Effector memory CD4-positive, alpha-beta T cell (primary cell): ENCODE measurements at regions not wholly inside any gene's neighbourhood (a gene's known extent, or its start where the extent isn't known, plus 50 kb on each side); places are given as distances from the start of the nearest gene placed in this dataset.
"Not testable (repeated sequence)": the region's sequence is repeated elsewhere in the genome, so short reads cannot be mapped to it uniquely, and the experiment has no call there.

Source experiments
- DNase-seq, 3 donors: peaks; one replicate each; pipeline ENCODE4 v3.0.0-alpha.2; 2020
- H3K27ac ChIP-seq: 2 replicates; pipeline ENCODE4 v1.7.0; 2013; ENCODE audit warnings: mild to moderate bottlenecking, low read length, moderate library complexity; ENCODE audit not compliant: insufficient read depth, poor library complexity, severe bottlenecking
- H3K27me3 ChIP-seq: replicated peaks from 2 replicates; pipeline ENCODE4 v1.7.0; 2013; ENCODE audit warnings: mild to moderate bottlenecking, low read length; ENCODE audit not compliant: insufficient read depth, control insufficient read depth, poor library complexity, severe bottlenecking
- H3K36me3 ChIP-seq: 2 replicates; pipeline ENCODE4 v1.7.0; 2013; ENCODE audit warnings: mild to moderate bottlenecking, low read length, moderate library complexity; ENCODE audit not compliant: control insufficient read depth, insufficient read depth
- H3K4me1 ChIP-seq: 2 replicates; pipeline ENCODE4 v1.7.0; 2013; ENCODE audit warnings: low read length, mild to moderate bottlenecking; ENCODE audit not compliant: control insufficient read depth, insufficient read depth, poor library complexity, severe bottlenecking
- H3K4me3 ChIP-seq: 2 replicates; pipeline ENCODE4 v1.7.0; 2013; ENCODE audit warnings: low read length, low read depth, mild to moderate bottlenecking; ENCODE audit not compliant: insufficient read depth, poor library complexity, severe bottlenecking
- H3K9me3 ChIP-seq: 2 replicates; pipeline ENCODE4 v1.7.0; 2013; ENCODE audit warnings: mild to moderate bottlenecking, low read length, moderate library complexity; ENCODE audit not compliant: control insufficient read depth

DNA sequence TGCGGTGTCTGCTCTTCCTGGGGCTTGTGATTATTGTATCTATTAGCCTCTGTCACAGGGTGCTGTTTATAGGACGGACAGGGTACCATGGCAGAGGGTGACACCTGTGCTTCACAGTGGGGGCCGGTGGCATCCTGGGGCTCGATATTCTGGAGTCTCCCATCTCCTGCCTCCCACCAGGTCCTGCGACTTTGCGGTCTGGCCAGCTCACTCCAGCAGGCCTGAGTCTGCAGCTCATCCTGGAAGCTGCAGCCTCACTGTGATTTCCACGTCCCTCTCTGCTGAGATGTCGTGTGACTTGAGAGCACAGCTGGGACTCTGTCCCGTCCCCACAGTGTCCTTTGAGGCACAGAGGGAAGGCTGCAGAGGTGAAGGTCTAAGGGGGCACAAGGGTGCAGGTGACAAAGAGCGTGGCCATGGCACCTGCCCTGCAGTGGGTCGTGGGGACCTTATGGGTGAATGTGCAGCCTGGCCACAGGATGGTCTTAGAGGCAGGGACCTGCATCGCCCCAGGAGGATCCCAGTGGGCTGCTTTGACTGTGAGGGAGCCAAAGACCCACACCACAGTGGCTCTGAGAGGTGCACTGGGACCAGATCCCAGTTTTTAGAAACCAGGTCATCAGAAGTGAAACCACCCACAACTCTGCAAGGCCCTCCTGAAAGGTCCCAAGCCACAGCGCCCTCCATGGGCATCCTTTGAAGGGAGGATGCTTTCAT, 172.8 kb downstream of the KLF13 start:
- no peaks in the 10 kb centered on the region for H3K4me1 ChIP-seq
- no peak overlapping the region for H3K27ac ChIP-seq
- no peak overlapping the region for H3K4me3 ChIP-seq
- no peak for DNase-seq
- H3K27me3 ChIP-seq = no peaks in the 10 kb centered on the region
- H3K9me3 ChIP-seq = no peaks in the 10 kb centered on the region
- no peaks in the 10 kb centered on the region for H3K36me3 ChIP-seq

DNA sequence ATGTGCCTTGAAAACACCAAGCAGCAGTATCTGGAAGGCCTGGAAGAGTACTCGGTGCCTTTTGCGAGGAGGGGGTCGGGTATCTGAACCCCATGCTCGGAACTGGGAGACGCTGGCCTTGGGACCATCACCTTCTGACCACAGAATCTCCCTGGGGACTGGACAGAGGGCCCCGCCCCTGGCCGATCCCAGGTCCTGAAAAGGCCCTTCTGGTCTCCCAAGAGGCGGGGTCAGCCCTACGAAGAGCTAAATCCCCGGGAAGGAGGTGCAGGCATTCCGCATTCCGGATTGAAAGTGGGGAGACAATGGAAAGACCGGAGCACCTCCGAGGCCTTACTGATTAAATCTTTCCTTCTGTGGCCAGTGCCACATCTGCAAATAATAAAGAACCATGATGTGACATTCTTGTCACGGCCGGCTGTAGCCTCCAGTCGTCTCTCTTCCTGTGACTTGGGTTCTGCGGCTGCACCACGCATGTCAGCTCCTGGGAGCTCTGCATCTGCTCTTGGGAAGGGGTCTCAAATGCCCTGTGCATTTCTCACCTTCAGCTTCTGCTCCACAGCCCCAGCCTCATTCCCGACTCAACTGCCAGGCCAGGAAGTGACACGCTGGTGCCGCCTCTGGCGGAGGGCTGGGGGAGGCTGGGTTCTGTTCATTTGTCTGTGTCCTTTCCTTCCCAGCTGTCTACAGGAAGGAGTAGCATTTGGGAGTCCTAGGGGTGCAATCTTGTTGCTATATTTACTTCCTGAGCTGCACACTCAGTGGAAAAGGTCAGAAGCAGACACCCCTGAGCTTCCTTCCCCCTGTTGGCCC, 173.5 kb downstream of the KLF13 start:
- Histone ChIP-seq H3K4me1 (no peaks in the 10 kb centered on the region), H3K27me3 (no peaks in the 10 kb centered on the region), H3K36me3 (no peaks in the 10 kb centered on the region), H3K4me3 (no peak overlapping the region), H3K9me3 (no peaks in the 10 kb centered on the region), H3K27ac (no peak overlapping the region)
- no peak for DNase-seq

DNA sequence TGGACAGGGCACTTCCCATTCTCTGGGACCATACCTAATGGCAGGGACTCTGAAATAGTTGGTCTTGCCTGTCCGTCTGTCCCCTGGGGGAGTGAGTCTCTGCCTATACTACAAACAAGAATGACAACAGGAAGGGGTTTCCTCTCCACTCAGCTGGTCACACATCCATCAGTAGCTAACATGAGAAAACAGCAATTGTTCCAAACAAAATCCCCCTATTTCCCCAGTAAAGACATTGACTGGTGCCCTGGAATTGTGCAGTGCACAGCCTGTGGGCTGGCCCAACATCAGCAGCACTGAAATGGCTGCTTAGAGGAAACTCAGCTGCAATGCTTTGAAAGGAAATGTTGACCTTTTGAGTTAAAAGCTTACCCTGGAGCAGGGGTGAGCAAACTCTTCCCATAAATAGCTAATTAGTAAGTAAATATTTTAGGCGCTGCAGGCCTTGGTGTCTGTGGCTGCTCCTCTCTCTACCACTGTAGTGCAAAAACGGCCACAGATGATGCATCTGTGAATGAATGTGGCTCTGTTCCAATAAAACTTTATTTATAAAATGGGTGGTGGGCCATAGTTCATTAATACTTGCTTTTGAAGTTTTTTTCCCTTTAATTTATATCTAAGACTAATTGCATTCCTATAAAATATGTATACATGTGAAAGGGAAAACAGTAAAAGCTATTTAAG, 174.3 kb downstream of the KLF13 start:
- DNase-seq = no peak
- H3K4me1 ChIP-seq = no peaks in the 10 kb centered on the region
- H3K9me3 ChIP-seq = no peaks in the 10 kb centered on the region
- H3K27me3 ChIP-seq = no peaks in the 10 kb centered on the region
- no peak overlapping the region for H3K4me3 ChIP-seq
- H3K27ac ChIP-seq = no peak overlapping the region
- no peaks in the 10 kb centered on the region for H3K36me3 ChIP-seq

DNA sequence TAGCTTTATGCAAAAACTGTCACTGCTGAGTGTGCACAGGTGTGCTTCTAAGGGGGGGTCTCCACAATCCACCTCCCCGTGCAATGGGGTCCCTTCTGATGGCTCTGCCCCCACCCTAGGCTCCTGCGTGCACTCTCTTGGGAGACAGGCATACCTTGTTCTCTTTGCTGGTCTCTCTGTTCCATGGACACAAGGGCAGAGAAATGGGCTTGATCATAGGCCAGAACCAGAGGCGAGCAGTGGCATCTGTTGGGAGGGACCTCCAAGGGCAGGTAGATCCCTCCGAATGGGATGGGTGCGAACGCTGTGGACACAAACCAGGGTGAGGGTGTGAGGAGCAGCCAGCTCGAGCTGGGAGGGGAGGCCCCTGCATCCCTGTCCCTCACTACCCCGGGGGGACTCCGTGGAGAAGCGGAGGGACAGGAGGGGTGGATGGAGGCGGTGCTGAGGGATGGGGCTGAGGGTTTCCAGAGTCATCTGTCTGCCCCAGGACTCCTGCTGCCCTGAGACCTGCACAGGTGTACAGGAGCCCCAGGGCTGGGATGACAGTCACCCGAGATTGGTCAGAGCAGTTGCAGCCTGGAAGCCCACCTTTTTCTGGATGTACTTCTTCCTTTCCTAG, 175.0 kb downstream of the KLF13 start:
- no peaks in the 10 kb centered on the region for H3K27me3 ChIP-seq
- no peak overlapping the region for H3K4me3 ChIP-seq
- H3K36me3 ChIP-seq = no peaks in the 10 kb centered on the region
- no peak overlapping the region for H3K27ac ChIP-seq
- no peaks in the 10 kb centered on the region for H3K4me1 ChIP-seq
- no peaks in the 10 kb centered on the region for H3K9me3 ChIP-seq
- no peak for DNase-seq

DNA sequence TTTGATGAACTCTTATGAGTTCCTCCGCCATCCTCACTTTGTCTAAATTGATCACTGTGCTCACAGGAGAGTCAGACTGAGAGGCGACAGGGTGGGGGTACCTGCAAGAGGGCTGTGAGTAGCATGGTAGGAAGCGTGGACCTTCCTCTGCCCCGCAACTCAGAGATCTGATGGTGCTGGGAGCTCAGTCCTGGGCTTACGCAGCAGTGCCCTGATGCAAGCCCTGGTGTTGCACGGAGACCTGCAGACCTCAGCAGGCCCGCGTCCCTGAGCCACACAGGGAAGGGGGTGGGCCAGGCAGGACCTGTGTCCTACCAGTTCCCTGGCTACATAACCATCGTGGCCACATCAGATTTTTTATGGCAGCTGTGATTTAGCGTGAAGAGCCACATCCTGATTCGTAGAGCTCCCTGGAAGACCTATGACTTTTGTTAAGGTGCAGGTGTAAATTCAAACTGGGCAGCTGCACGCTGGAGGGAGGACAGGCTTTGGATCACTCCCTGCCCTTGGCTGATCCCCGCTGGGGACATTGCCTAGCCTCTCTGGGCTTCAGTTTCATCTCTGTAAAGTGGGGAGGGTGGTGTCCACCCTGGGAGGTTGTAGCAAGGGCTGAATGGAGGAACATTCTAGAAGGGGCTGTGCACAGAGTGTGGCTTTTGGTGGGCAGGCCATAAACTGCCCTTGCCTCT, 176.1 kb downstream of the KLF13 start:
- Histone ChIP-seq H3K36me3 (no peaks in the 10 kb centered on the region), H3K9me3 (no peaks in the 10 kb centered on the region), H3K27ac (no peak overlapping the region), H3K4me3 (no peak overlapping the region), H3K4me1 (no peaks in the 10 kb centered on the region), H3K27me3 (no peaks in the 10 kb centered on the region)
- no peak for DNase-seq

DNA sequence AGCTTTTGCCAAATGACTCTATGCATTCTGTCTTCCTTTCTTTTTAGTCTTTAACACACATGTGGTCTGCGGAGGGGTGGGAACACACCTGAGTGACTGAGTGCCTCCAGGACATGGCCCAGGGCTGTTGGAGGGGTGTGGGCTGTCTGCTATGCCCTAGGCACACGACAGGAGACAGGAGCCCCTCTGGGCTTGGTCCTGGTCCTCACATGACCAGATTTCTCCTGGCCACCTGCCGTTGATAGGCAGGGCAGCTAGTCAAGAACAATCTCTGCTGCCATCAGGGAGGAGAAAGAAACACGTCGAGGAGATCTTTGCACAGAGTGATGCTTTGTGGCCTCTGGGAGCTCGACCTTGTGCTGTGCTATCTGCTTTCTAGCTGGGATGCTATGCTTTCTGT, 176.6 kb downstream of the KLF13 start:
- Histone ChIP-seq H3K9me3 (no peaks in the 10 kb centered on the region), H3K4me3 (no peak overlapping the region), H3K27ac (no peak overlapping the region), H3K27me3 (no peaks in the 10 kb centered on the region), H3K4me1 (no peaks in the 10 kb centered on the region), H3K36me3 (no peaks in the 10 kb centered on the region)
- DNase-seq = no peak

DNA sequence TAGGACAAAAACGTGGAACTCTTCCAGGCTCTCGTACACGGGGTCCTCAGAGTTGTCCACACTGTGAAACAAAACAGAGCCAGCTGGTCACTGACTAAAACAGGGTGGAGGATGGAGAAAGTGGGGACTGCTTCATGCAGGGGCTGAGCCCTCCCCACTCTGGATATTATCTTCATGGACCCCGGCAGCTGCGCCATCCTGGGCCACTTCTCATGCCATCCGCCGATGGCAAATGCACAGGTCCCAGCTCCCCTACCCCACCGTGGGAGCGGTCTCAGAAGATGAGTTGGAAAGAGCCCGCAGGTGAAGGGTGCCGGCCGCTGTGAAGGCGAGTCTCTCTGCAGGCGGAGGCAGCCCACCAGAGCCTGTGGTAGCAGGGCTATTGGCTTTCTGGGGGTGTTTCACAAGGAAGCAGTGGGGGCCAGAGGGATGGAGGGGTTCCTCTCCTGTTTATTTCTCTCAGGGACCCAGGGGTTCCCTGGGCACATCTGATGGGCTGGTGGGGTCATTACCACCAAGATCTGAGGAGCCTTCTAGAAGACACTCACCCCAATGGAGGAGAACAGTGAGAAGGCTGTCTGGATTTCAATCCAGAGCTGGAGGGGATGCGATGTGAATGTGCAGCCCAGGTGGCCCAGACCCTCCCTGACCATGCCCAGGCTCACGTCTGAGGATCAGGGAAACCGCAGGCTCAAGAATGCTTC, 177.3 kb downstream of the KLF13 start:
- no peaks in the 10 kb centered on the region for H3K36me3 ChIP-seq
- no peaks in the 10 kb centered on the region for H3K4me1 ChIP-seq
- no peaks in the 10 kb centered on the region for H3K9me3 ChIP-seq
- H3K27me3 ChIP-seq = no peaks in the 10 kb centered on the region
- H3K4me3 ChIP-seq = no peak overlapping the region
- no peak overlapping the region for H3K27ac ChIP-seq
- DNase-seq = no peak

DNA sequence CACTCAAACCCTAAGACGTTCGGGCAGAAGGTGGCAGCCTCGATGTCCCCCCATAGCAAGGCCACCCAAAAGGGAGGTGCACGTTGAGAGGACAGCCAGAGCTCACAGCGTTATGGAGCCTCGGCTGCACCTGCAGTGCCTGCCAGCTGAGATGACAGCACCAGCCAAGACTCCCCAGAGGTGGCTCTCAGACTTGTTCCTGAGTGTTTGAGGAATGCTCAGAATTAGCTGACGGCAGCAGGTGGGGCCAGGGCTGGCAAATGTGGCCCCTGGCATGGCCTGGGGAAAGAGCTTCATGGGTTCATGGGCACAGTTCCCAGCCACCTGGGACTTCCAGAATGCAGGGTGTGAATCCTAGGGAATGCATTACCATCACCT, 177.8 kb downstream of the KLF13 start:
- DNase-seq = no peak
- Histone ChIP-seq H3K27me3 (no peaks in the 10 kb centered on the region), H3K9me3 (no peaks in the 10 kb centered on the region), H3K4me1 (no peaks in the 10 kb centered on the region), H3K4me3 (no peak overlapping the region), H3K36me3 (no peaks in the 10 kb centered on the region), H3K27ac (no peak overlapping the region)

DNA sequence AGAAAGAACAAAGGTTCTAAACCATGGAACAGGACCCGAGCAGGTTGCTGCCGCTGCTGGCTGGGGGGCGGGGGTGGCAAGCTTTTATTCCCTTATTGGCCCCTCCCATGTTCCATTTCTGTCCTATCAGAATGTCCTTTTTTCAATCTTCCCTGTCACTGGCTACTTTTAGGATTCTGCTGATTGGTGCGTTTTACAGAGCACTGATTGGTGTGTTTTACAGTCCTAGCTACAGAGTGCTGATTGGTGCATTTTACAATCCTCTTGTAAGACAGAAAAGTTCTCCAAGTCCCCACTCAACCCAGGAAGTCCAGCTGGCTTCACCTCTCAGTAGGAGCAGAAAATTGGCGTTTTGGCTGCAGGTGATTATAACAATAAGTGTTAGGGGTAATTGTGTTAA, 180.9 kb downstream of the KLF13 start:
- H3K4me3 ChIP-seq, H3K27ac ChIP-seq, H3K9me3 ChIP-seq, H3K4me1 ChIP-seq, H3K27me3 ChIP-seq, DNase-seq, H3K36me3 ChIP-seq: not testable (repeated sequence)
